NCI-H510A (cell line): ENCODE measurements at regions not wholly inside any gene's neighbourhood (a gene's known extent, or its start where the extent isn't known, plus 50 kb on each side); places are given as distances from the start of the nearest gene placed in this dataset.

ENCODE experiments used
- DNase-seq: peaks from one replicate; lab custom pipeline; 2025; lab: John Stamatoyannopoulos, UW

DNA sequence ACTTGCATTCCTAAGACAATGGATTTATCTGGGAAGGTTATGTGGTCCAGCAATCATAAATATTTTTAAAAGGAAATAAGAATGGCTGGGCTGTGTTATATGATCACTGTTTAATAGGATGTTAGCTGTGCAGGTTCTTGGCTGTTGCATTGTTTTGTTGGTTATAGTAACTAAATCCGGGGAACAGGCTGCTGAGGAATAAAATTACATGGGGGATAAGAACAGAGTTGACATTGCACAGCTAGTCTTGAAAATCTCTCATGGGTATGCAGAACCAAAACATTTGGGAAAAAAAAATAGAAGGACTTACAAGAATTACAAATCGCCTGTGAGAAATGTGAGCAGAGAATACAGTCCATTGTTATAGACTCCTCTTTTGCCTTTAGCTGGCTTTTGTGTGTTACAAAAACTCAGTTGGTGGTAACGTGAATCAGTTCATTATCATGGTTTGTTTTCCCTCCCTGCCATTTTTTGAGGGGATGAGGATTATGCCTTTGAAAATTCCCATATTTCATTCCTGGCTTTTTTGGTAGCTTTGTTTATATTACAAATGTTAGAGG, 375.3 kb upstream of the DAB2 start:
- no peak for DNase-seq

DNA sequence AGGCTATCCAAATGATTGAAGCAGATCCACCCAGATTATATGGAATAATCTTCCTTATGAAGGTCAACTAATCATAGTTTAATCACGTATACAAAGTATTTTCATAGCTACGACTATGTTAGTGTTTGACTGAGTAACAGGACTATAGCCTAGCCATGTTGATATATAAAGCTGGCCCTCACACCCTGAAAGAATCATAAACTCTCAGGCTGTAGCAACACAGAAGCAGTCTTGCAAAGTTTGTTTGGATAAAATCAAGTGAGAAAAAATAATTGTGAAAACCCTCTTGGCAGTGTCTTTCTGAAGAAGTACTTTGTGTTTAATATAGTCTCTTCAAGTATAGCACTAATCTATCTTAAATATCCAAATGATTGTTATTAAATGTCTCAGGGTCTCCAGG, 374.5 kb upstream of the DAB2 start:
- no peak for DNase-seq

GRCh38 chr5:39794513-39795210, 369.9 kb upstream of the DAB2 start:
- no peak for DNase-seq

DNA sequence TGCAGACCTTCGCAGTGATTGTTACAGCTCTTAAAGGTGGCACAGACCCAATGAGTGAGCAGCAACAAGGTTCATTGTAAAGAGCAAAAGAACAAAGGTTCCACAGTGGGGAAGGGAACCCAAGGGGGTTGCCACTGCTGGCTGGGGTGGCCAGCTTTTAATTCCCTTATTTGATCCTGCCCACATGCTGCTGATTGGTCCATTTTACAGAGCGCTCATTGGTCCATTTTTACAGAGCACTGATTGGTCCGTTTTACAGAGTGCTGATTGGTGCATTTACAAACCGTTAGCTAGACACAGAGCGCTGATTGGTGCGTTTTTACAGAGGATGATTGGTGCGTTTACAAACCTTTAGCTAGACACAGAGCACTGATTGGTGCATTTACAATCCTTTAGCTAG, 360.6 kb upstream of the DAB2 start:
- DNase-seq, result no peak

DNA sequence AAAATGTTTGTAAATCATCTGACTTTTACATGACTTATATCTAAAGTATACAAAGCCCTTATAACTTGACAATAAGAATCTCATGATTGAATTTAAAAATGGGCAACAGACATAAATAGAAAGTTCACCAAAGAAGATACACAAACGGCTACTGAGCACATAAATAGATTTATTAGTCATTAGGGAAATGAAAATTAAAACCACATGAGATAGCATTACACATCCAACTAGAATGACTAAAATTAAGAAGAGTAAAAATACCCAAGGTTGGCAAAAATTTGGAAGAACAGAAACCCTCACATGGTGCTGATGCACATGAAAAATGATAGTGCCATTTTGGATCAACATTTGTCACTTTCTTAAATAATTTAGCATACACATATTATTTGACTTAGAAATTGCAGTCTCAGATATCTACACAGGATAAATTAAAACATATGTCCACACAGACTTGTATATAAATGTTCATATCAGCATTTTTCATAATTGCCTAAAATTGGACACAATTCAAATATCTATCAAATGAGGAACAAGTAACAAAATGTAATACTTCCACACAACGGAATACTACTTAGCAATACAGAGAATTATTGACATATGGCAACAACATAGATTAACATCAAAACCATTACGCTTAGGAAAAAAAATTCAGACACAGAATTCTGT, 359.1 kb upstream of the DAB2 start:
- no peak for DNase-seq

DNA sequence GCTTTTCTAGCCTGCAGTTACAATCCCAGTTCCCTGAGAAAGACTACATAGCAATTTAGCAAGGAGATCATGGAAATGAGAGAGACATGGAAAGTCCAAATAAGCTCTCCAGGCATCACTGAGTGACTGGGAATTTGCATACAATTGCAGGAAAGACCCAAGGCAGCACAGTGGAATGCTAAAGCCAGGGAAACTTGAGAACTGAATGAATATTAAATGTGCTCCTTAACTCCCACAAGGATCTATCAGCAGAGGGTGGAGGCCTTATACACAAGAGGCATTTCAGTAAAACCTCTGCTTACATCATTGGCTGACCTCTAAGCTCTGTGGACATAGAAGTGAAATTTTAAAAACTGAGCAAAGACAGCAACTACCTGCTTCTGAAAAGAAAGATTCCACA, 355.6 kb upstream of the DAB2 start:
- no peak for DNase-seq

- no peak for DNase-seq
Observed at GRCh38 chr5:39779831-39780230, 355.1 kb upstream of the DAB2 start.

GRCh38 chr5:39775797-39776365, 351.1 kb upstream of the DAB2 start:
- no peak for DNase-seq

DNA sequence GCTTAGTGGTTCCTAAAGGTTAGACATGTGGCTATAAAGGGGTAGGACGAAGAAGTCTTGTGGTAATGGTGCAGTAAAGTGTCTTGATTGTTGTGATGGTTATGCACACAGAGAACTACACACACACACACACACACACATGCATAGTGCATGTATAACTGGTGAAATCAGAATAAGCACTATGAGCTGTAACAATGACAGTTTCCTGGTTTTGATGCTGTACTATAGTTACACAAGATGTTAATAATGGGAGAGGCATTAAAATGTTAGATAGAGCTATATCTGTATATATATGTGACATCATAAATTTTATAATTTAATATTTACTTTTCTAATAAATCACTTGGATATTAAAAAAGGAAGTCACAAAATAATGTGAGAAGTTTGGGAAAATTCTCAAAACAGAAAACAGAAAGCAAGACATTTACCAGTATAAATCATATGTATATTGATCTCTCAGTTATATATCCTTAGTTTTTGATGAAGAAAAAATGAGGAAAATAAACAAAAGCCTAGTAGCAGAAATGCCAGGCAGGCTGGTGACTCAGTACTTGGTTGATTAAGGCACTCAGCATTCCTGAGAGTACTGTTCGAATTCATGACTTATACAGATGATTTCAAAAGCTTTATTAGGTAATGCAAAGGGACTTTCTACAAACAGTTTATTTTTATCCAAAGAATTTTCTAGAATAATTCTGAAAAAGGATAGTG, 350.5 kb upstream of the DAB2 start:
- no peak for DNase-seq

DNA sequence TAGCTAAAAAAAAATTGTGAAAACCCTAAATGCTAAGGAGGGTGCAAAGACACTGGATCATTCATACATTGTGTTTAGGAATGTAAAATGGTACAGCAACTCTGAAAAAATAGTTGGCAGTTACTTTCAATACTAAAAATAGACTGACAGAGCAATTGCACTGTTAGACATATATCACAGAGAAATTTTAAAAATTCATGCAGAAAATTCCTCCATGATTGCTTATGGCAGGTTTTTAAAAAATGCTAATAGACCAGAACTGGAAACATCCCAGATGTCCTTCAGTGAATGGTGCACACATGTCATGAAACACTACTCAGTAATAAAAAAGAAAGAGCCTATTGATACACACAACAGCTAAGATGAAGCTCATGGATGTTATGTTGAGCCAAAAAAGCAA, 349.8 kb upstream of the DAB2 start:
- no peak for DNase-seq

DNA sequence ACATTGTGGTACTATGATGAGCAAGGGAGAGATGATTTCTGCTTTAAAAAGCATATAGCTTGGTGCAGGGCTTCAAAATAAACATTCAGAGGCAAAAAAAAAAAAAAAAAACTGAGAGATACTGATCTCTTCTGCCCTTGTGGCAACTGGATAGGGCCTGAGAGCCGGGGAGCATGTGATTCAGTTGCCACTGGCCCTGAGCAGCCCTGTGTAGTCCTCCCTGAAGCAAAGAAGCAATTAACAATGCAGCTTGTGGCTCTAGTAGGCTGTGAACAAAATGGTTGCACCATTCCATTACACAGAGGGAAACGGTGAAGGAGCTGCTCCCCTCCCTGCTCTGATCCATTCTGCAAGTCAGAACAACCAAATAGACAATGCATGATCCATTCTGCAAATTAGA, 347.5 kb upstream of the DAB2 start:
- DNase-seq, result no peak

DNA sequence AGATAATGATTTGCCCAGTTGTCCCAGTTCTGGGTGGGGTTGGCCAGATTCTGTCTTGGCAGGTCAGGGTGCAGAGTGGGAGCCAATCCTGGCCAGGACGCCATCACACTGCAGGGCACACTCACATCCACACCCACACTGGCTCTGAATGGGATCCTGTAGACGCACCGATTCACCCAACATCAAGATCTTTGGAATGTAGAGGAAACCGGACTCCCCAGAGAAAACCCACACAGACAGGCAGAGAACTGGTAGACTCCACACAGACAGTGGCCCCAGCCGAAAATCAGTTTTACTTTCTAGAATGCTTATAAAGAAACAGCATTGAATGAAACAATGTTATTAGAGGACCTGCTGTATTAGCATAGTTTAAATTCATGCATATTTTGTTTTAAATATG, 343.1 kb upstream of the DAB2 start:
- DNase-seq, result no peak

DNA sequence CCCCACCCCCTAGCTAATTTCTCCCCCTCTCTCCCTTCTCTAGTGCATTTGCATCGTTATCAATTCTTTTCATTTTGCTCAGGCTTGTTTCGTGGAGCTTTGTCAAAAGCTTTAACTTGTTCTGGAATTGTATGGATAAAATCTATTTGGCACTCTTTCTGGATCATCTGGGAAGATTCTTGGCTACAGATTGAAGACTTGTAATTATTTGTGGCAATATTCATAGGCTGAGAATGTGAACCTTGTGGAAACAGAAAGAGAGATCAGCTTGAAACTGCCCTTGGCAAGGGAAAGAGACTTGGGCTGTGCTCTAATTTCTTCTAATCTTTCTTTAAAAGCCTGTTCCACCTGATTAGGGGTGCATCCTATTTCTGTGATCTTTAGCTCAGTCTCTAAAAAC, 340.6 kb upstream of the DAB2 start:
- no peak for DNase-seq

DNA sequence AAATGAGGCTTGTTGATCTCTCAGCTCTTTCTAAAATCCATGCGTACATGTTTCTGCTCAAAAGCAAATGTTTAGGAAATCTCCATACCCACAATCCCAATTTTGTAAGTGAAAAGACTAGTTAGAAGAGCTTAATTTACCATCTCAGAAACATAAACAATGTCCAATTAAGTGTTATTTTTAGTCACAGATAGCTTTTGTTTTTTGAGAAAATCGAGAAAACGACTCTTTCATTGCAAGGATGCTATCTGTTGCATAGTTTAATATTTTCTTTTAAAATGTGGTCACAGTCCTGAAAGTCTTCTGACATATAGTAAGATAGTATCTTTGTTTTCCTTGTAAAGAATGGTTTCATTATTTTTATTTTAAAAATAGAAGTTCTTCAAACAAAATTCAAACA, 338.0 kb upstream of the DAB2 start:
- no peak for DNase-seq

GRCh38 chr5:39761199-39761950, 336.6 kb upstream of the DAB2 start:
- DNase-seq, result no peak

DNA sequence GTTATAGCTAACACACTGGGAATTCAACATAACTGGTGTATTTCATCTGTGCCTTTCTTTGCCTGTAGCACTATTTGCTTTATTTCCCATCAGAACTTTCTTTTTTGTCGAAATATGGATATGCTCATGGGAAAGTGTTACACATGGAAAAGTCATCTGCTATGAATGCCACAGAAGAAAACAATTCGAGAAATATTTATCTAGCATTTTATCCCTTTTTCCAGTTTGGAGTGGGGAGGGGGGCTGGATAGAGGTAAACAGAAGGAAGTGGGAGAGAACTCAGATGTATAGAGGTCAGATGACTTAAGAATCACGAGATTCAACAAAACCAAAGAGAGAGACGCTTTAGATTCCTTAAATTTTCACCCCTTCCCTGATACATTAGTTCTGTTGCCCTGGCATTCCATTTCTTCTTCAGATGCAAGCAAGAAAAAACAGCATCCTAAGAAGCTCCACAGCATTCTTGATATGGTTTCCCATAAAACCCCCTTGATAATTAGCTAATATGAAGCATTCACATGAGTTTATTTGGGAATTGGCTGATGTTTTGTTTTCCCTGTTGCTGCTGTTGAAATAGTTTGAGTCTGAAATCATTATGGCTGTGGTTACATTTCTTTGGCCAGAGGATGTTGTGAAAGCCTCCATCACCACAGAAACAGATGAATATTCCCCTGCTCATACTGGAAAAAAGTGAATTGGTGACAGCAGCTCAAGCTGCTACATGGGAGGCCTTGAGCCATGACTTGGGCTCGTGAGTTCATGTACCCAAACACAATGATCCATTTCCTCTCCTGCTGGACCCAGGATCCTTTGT, 335.8 kb upstream of the DAB2 start:
- no peak for DNase-seq

DNA sequence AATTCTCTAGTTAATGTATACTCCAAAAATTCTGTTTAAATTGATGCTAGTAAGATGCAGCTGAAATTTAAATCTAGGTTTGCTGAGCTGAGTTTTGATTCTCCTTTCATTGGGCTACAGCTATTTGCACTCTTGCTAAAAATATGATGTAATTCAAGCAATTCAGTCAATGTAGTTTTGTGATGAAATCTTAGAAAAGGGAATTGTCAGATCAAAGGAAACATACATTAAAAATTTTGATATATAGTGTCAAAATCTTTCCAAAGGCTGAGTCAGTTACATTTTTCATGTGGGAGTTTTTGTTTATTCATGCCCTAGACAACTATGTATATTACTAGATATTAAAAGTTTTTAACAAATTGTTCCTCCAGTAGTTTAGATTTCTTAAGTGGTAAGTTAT, 334.9 kb upstream of the DAB2 start:
- no peak for DNase-seq

GRCh38 chr5:39758426-39758825, 333.6 kb upstream of the DAB2 start:
- DNase-seq, result no peak

GRCh38 chr5:39757131-39757530, 332.4 kb upstream of the DAB2 start:
- DNase-seq, result no peak

GRCh38 chr5:39755986-39756385, 331.2 kb upstream of the DAB2 start:
- no peak for DNase-seq

DNA sequence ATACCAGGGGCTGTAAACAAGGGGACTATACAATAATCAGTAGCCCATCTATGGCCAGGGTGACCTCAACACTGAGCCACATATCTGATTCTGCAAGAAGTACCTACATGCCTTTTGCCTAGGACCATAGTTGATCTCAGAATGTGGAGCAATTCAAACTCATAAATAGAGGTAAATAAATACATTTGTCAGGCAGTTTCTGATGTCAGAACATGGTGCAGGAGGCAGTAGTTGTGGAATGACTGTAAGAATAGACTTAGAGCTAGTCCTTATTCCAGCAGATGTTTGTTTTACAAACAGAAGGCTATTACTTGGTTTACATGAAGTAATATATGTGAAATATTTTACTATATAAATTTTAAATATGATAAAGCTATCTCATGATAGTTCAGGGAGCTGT, 330.7 kb upstream of the DAB2 start:
- DNase-seq, result no peak
